Loucy (cell line): ENCODE measurements at regions not wholly inside any gene's neighbourhood (a gene's known extent, or its start where the extent isn't known, plus 50 kb on each side); places are given as distances from the start of the nearest gene placed in this dataset.

Source experiments
- H2AFZ ChIP-seq: fragments of 200-600 bp; sonication (generic); 2 replicates; pipeline ENCODE4 v1.6.0; 2016; ENCODE audit warnings: antibody characterized with exemption, mild to moderate bottlenecking, low read length, moderate library complexity
- H3F3A ChIP-seq: fragments of 200-600 bp; 2 replicates; pipeline ENCODE4 v1.6.0; 2016; ENCODE audit warnings: antibody characterized with exemption, low read depth, mild to moderate bottlenecking
- H3K27me3 ChIP-seq: fragments of 200-600 bp; sonication (generic); 2 replicates; pipeline ENCODE4 v1.6.1; 2014; ENCODE audit warnings: low read length, mild to moderate bottlenecking; ENCODE audit not compliant: insufficient read depth, poor library complexity, severe bottlenecking
- H3K36me3 ChIP-seq: fragments of 200-600 bp; sonication (generic); 2 replicates; pipeline ENCODE4 v1.6.1; 2016; ENCODE audit warnings: low read length; ENCODE audit not compliant: insufficient read depth
- H3K4me1 ChIP-seq: fragments of 200-600 bp; sonication (generic); 2 replicates; pipeline ENCODE4 v1.5.1; 2014; ENCODE audit warnings: low read length, mild to moderate bottlenecking; ENCODE audit not compliant: insufficient read depth, poor library complexity, severe bottlenecking
- H3K4me2 ChIP-seq: fragments of 200-600 bp; sonication (generic); 2 replicates; pipeline ENCODE4 v1.6.0; 2014; ENCODE audit warnings: antibody characterized with exemption, low read length, low read depth, mild to moderate bottlenecking; ENCODE audit not compliant: poor library complexity, severe bottlenecking
- H3K4me3 ChIP-seq: fragments of 200-600 bp; sonication (generic); 2 replicates; pipeline ENCODE4 v1.5.1; 2014; ENCODE audit warnings: low read length, mild to moderate bottlenecking, mixed read lengths; ENCODE audit not compliant: poor library complexity, severe bottlenecking
- H3K79me2 ChIP-seq: fragments of 200-600 bp; sonication (generic); 2 replicates; pipeline ENCODE4 v1.6.1; 2014; ENCODE audit warnings: low read length; ENCODE audit not compliant: insufficient read depth
- H3K9ac ChIP-seq: fragments of 200-600 bp; sonication (generic); 2 replicates; pipeline ENCODE4 v1.6.0; 2014; ENCODE audit warnings: mild to moderate bottlenecking, low read depth, low read length, moderate library complexity; ENCODE audit not compliant: poor library complexity, severe bottlenecking
- H3K9me2 ChIP-seq: fragments of 200-600 bp; sonication (generic); replicated peaks from 2 replicates; pipeline ENCODE4 v1.6.1; 2016; ENCODE audit warnings: low read depth, low read length, mixed read lengths
- H3K9me3 ChIP-seq: fragments of 200-600 bp; sonication (generic); 2 replicates; pipeline ENCODE4 v1.6.1; 2014; ENCODE audit warnings: mild to moderate bottlenecking, antibody characterized with exemption, low read length, low read depth; ENCODE audit not compliant: insufficient read depth
- H4K20me1 ChIP-seq: fragments of 200-600 bp; sonication (generic); 2 replicates; pipeline ENCODE4 v1.6.0; 2014; ENCODE audit warnings: antibody characterized with exemption, low read length, mild to moderate bottlenecking; ENCODE audit not compliant: insufficient read depth, poor library complexity, severe bottlenecking
- EZH2phosphoT487 ChIP-seq: fragments of 200-600 bp; IDR thresholded peaks from 2 replicates; pipeline ENCODE4 v1.6.1; 2018; ENCODE audit warnings: antibody characterized with exemption, mild to moderate bottlenecking, moderate library complexity, borderline replicate concordance
- TF ChIP-seq, protein P1 (sequence below): fragments of 200-600 bp; sonication (generic); conservative IDR thresholded peaks from 2 replicates; pipeline ENCODE4 v1.5.1; 2014; ENCODE audit warnings: mild to moderate bottlenecking, antibody characterized with exemption, low read length

GRCh38 chr18:47669815-47670214, 260.6 kb downstream of the SMAD2 start:
- H3K27me3 ChIP-seq = no peaks in the 10 kb centered on the region
- no peak overlapping the region for H3K4me2 ChIP-seq
- H2AFZ ChIP-seq = no peak overlapping the region
- H4K20me1 ChIP-seq = no peaks in the 10 kb centered on the region
- no peak overlapping the region for H3K9ac ChIP-seq
- no peak overlapping the region for H3K4me3 ChIP-seq
- no peak for TF ChIP-seq EZH2phosphoT487
- TF ChIP-seq, protein P1, sequence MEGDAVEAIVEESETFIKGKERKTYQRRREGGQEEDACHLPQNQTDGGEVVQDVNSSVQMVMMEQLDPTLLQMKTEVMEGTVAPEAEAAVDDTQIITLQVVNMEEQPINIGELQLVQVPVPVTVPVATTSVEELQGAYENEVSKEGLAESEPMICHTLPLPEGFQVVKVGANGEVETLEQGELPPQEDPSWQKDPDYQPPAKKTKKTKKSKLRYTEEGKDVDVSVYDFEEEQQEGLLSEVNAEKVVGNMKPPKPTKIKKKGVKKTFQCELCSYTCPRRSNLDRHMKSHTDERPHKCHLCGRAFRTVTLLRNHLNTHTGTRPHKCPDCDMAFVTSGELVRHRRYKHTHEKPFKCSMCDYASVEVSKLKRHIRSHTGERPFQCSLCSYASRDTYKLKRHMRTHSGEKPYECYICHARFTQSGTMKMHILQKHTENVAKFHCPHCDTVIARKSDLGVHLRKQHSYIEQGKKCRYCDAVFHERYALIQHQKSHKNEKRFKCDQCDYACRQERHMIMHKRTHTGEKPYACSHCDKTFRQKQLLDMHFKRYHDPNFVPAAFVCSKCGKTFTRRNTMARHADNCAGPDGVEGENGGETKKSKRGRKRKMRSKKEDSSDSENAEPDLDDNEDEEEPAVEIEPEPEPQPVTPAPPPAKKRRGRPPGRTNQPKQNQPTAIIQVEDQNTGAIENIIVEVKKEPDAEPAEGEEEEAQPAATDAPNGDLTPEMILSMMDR = no peak
- H3K9me2 ChIP-seq = no peaks in the 10 kb centered on the region
- no peaks in the 10 kb centered on the region for H3K36me3 ChIP-seq
- no peaks in the 10 kb centered on the region for H3K4me1 ChIP-seq
- no peaks in the 10 kb centered on the region for H3F3A ChIP-seq
- no peaks in the 10 kb centered on the region for H3K9me3 ChIP-seq
- H3K79me2 ChIP-seq = no peaks in the 10 kb centered on the region

GRCh38 chr18:47658498-47658897, 272.0 kb downstream of the SMAD2 start:
- Histone ChIP-seq H3K4me3 (no peak overlapping the region), H2AFZ (no peak overlapping the region), H3K4me2 (no peak overlapping the region), H3K36me3 (no peaks in the 10 kb centered on the region), H3K4me1 (no peaks in the 10 kb centered on the region), H3K9ac (no peak overlapping the region), H3K9me3 (no peaks in the 10 kb centered on the region), H3K9me2 (no peaks in the 10 kb centered on the region), H3K79me2 (no peaks in the 10 kb centered on the region), H3F3A (no peaks in the 10 kb centered on the region), H3K27me3 (no peaks in the 10 kb centered on the region), H4K20me1 (no peaks in the 10 kb centered on the region)
- TF ChIP-seq, protein P1 = no peak
- no peak for TF ChIP-seq EZH2phosphoT487

DNA sequence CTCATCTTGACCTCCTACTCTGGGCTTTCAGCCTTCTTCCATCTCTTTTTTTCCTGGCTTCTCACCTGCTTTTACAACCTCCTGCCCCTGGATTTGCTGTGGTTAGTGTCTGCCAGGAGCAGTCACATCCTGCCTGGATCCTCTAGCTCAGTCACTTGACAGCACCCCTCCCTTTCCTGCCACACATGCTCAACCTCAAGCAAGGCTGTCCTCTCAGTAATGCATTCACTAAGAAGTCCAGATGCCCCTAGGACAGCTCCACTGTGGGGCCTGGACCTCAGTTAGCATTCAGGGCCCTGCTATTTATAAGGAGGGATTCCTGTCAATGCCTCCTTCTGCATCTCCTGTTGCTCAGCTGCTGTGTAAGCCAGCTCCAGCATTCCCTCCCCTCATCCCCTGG, 275.5 kb downstream of the SMAD2 start:
- Histone ChIP-seq H3F3A (no peaks in the 10 kb centered on the region), H3K27me3 (no peaks in the 10 kb centered on the region), H3K9ac (no peak overlapping the region), H3K9me2 (no peaks in the 10 kb centered on the region), H3K79me2 (no peaks in the 10 kb centered on the region), H3K36me3 (no peaks in the 10 kb centered on the region), H3K4me2 (no peak overlapping the region), H3K9me3 (no peaks in the 10 kb centered on the region; the same call in 1 of the 2 replicates), H3K4me3 (no peak overlapping the region), H4K20me1 (no peaks in the 10 kb centered on the region), H2AFZ (no peak overlapping the region), H3K4me1 (no peaks in the 10 kb centered on the region)
- TF ChIP-seq, protein P1 = no peak
- no peak for TF ChIP-seq EZH2phosphoT487
